HEK293T (cell line): ENCODE measurements at regions not wholly inside any gene's neighbourhood (a gene's known extent, or its start where the extent isn't known, plus 50 kb on each side); places are given as distances from the start of the nearest gene placed in this dataset.

Experiments used
- BHLHE40 ChIP-seq: fragments of 450-650 bp; IDR thresholded peaks from 2 replicates; pipeline ENCODE4 v1.6.1; 2016; ENCODE audit warnings: mild to moderate bottlenecking, moderate library complexity, borderline replicate concordance
- CTBP1 ChIP-seq: fragments of 450-650 bp; IDR thresholded peaks from 2 replicates; pipeline ENCODE4 v1.6.1; 2016; ENCODE audit warnings: borderline replicate concordance
- FOXA1 ChIP-seq: fragments of 450-650 bp; IDR thresholded peaks from 2 replicates; pipeline ENCODE4 v1.6.1; 2016; ENCODE audit warnings: mild to moderate bottlenecking
- FOXM1 ChIP-seq: fragments of 450-650 bp; IDR thresholded peaks from 2 replicates; pipeline ENCODE4 v1.6.1; 2017; ENCODE audit warnings: mild to moderate bottlenecking, borderline replicate concordance
- HDGF ChIP-seq: fragments of 450-650 bp; IDR thresholded peaks from 2 replicates; pipeline ENCODE4 v1.6.1; 2017; ENCODE audit warnings: antibody characterized with exemption, borderline replicate concordance
- SP1 ChIP-seq: fragments of 450-650 bp; IDR thresholded peaks from 2 replicates; pipeline ENCODE4 v1.6.1; 2017
- SUZ12 ChIP-seq: fragments of 450-650 bp; IDR thresholded peaks from 2 replicates; pipeline ENCODE4 v1.6.1; 2016; ENCODE audit warnings: mild to moderate bottlenecking

DNA sequence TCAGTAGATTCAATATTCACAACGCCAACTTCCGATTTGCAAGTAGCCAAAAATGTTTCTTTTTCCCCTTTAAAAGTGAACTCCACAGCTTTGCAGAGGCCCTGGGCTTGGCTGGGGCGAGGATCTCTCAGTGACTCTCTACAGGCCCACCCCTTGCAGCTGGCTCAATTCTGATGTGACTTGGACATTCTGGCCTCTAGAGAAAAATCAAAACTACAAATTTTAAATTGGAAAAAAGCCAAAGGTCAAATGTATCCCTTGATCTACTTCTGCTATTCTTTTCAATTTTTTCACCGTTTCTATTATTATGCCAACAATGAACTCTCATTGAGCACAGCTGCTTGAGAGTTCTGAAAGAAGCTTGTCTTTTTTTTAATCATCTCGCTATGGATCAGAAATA lies 245.9 kb upstream of the HS3ST5 start:
- TF ChIP-seq CTBP1 (no peak), SP1 (no peak), FOXA1 (no peak), BHLHE40 (no peak), FOXM1 (no peak), SUZ12 (no peak), HDGF (no peak)
